Ascending aorta (tissue), 2 donors: ENCODE measurements at regions not wholly inside any gene's neighbourhood (a gene's known extent, or its start where the extent isn't known, plus 50 kb on each side); places are given as distances from the start of the nearest gene placed in this dataset.

ENCODE experiments used
- DNase-seq, 2 donors: peaks; one replicate each; pipeline ENCODE4 v3.0.0-alpha.2; 2019; ENCODE audit warnings: low spot score in 2 of 2
- H3K27ac ChIP-seq, 2 donors: fragments of 200-600 bp; sonication (generic); one replicate each; pipeline ENCODE4 v1.5.1; 2016 to 2017; ENCODE audit warnings: mild to moderate bottlenecking in 1 of 2
- H3K27me3 ChIP-seq: fragments of 200-600 bp; sonication (generic); one replicate; pipeline ENCODE4 v1.5.1; 2017
- H3K36me3 ChIP-seq, 2 donors: fragments of 200-600 bp; sonication (generic); one replicate each; pipeline ENCODE4 v1.5.1; 2016
- H3K4me1 ChIP-seq, 2 donors: fragments of 200-600 bp; sonication (generic); one replicate each; pipeline ENCODE4 v1.5.1; 2016 to 2017; ENCODE audit warnings: mild to moderate bottlenecking in 1 of 2
- H3K4me3 ChIP-seq, 2 donors: fragments of 200-600 bp; sonication (generic); one replicate each; pipeline ENCODE4 v1.5.1; 2016 to 2017; ENCODE audit warnings: mild to moderate bottlenecking in 1 of 2
- H3K9me3 ChIP-seq, 2 donors: fragments of 200-600 bp; sonication (generic); one replicate each; pipeline ENCODE4 v1.5.1; 2016
- CTCF ChIP-seq, 3 experiments: fragments of 200-600 bp in 2 of 3; fragments of 450-650 bp in 1 of 3; sonication (generic) in 2 of 3; IDR thresholded peaks; one replicate each; pipeline ENCODE4 v1.5.1; 2016 to 2019; ENCODE audit warnings: antibody characterized with exemption in 3 of 3, mild to moderate bottlenecking in 1 of 3, moderate library complexity in 1 of 3
- intact Hi-C: fragments of 100-400 bp; cut with DNase I; formaldehyde crosslinking; loops from one replicate; pipeline ENCODE4 v1.15.1; 2023

GRCh38 chr15:39365161-39365560, 215.7 kb upstream of the THBS1 start:
- no peak overlapping the region for H3K4me3 ChIP-seq
- TF ChIP-seq CTCF (IDR thresholded peaks at IDR 0.05) = no peak
- intact Hi-C loops = no loop called here

GRCh38 chr15:39365873-39366272, 215.0 kb upstream of the THBS1 start:
- Histone ChIP-seq H3K36me3 (no peaks in the 10 kb centered on the region), H3K4me1 (no peaks in the 10 kb centered on the region), H3K9me3 (no peaks in the 10 kb centered on the region), H3K27me3 (no peaks in the 10 kb centered on the region), H3K27ac (no peak overlapping the region), H3K4me3 (no peak overlapping the region)
- intact Hi-C loops = no loop called here
- DNase-seq = no peak
- TF ChIP-seq CTCF (IDR thresholded peaks at IDR 0.05) = no peak

More at GRCh38 chr15:39365161-39365560, 215.7 kb upstream of the THBS1 start:
- DNase-seq = no peak
- Histone ChIP-seq H3K36me3 (no peaks in the 10 kb centered on the region), H3K27ac (no peak overlapping the region), H3K4me1 (peaks cover 0 to 3% of the 10 kb centered on the region in 2 donors), H3K9me3 (no peaks in the 10 kb centered on the region), H3K27me3 (no peaks in the 10 kb centered on the region)

GRCh38 chr15:39367596-39367995, 213.3 kb upstream of the THBS1 start:
- H3K4me1 ChIP-seq = no peaks in the 10 kb centered on the region
- peaks cover 7 to 11% of the 10 kb centered on the region in 2 donors for H3K9me3 ChIP-seq

GRCh38 chr15:39369768-39370167, 211.1 kb upstream of the THBS1 start:
- H3K36me3 ChIP-seq = no peaks in the 10 kb centered on the region
- H3K27me3 ChIP-seq = no peaks in the 10 kb centered on the region
- no peak for TF ChIP-seq CTCF (IDR thresholded peaks at IDR 0.05)
- DNase-seq = no peak
- peaks cover 7 to 11% of the 10 kb centered on the region in 2 donors for H3K9me3 ChIP-seq
- no peak overlapping the region for H3K4me3 ChIP-seq
- no peak overlapping the region for H3K27ac ChIP-seq
- intact Hi-C loops = no loop called here
- no peaks in the 10 kb centered on the region for H3K4me1 ChIP-seq

More at GRCh38 chr15:39367596-39367995, 213.3 kb upstream of the THBS1 start:
- TF ChIP-seq CTCF (IDR thresholded peaks at IDR 0.05) = no peak
- no peak overlapping the region for H3K27ac ChIP-seq
- H3K27me3 ChIP-seq = no peaks in the 10 kb centered on the region
- H3K36me3 ChIP-seq = no peaks in the 10 kb centered on the region
- DNase-seq = no peak
- intact Hi-C loops = no loop called here
- H3K4me3 ChIP-seq = no peak overlapping the region

- DNase-seq = no peak
- intact Hi-C loops = no loop called here
- Histone ChIP-seq H3K4me3 (no peak overlapping the region), H3K4me1 (no peaks in the 10 kb centered on the region), H3K9me3 (peaks cover 2 to 11% of the 10 kb centered on the region in 2 donors), H3K36me3 (no peaks in the 10 kb centered on the region), H3K27me3 (no peaks in the 10 kb centered on the region), H3K27ac (no peak overlapping the region)
- TF ChIP-seq CTCF (IDR thresholded peaks at IDR 0.05) = no peak
Observed at GRCh38 chr15:39376371-39376909, 204.4 kb upstream of the THBS1 start.

GRCh38 chr15:39381517-39381916, 199.4 kb upstream of the THBS1 start:
- no peak for DNase-seq
- Histone ChIP-seq H3K9me3 (peaks cover 0 to 4% of the 10 kb centered on the region in 2 donors), H3K27me3 (no peaks in the 10 kb centered on the region), H3K27ac (no peak overlapping the region), H3K4me3 (no peak overlapping the region), H3K4me1 (no peaks in the 10 kb centered on the region), H3K36me3 (no peaks in the 10 kb centered on the region)
- TF ChIP-seq CTCF (IDR thresholded peaks at IDR 0.05) = no peak
- intact Hi-C loops = no loop called here
